IMR-90 (cell line): ENCODE measurements at regions not wholly inside any gene's neighbourhood (a gene's known extent, or its start where the extent isn't known, plus 50 kb on each side); places are given as distances from the start of the nearest gene placed in this dataset.

ENCODE experiments used
- ATAC-seq: fragments of 200-7000 bp; cut with Tn5 transposase; 2 replicates; pipeline ENCODE4 v1.9.1; 2020; ENCODE audit warnings: low read depth, mild to moderate bottlenecking, moderate library complexity
- BruUV-seq: library from RNA; stranded (reverse); fragments of 400-500 nt; replicated peaks from 2 replicates; lab custom pipeline; 2021; lab: Mats Ljungman, UMichigan
- CTCF ChIA-PET: fragments of 300-600 bp; formaldehyde crosslinking; extraction: SDS; loops from one replicate; lab custom pipeline; 2021; ENCODE audit warnings: antibody characterized with exemption; lab: Yijun Ruan, JAX
- POLR2A ChIA-PET: fragments of 300-600 bp; sonication (Branson Sonifier 250); formaldehyde crosslinking; loops from one replicate; lab custom pipeline; 2022; ENCODE audit warnings: antibody characterized with exemption; ENCODE audit not compliant: unreplicated experiment; lab: Charles Lee
- DNase-seq: peaks from one replicate; pipeline ENCODE4 v3.0.0; 2013
- H2AFZ ChIP-seq: replicated peaks from 2 replicates; pipeline ENCODE3; 2013; ENCODE audit warnings: low read length, mild to moderate bottlenecking; ENCODE audit not compliant: poor library complexity
- H2AK5ac ChIP-seq: 2 replicates; pipeline ENCODE4 v1.6.1; 2013; ENCODE audit warnings: low read depth, low read length, inconsistent platforms
- H2AK9ac ChIP-seq: replicated peaks from 2 replicates; pipeline ENCODE3; 2013; ENCODE audit warnings: mild to moderate bottlenecking, low read depth, low read length, moderate library complexity; ENCODE audit not compliant: poor library complexity
- H2BK120ac ChIP-seq: 2 replicates; pipeline ENCODE4 v1.6.1; 2013; ENCODE audit warnings: low read depth, low read length, inconsistent platforms
- H2BK15ac ChIP-seq: 3 replicates; pipeline ENCODE4 v1.6.1; 2013; ENCODE audit warnings: low read depth, low read length, inconsistent platforms
- H2BK20ac ChIP-seq: 2 replicates; pipeline ENCODE4 v1.6.1; 2013; ENCODE audit warnings: low read depth, mild to moderate bottlenecking, inconsistent platforms, low read length, moderate library complexity
- H2BK5ac ChIP-seq: 2 replicates; pipeline ENCODE4 v1.6.1; 2013; ENCODE audit warnings: mild to moderate bottlenecking, low read depth, low read length, inconsistent platforms; ENCODE audit not compliant: poor library complexity, severe bottlenecking
- H3K14ac ChIP-seq: replicated peaks from 2 replicates; pipeline ENCODE4 v1.6.1; 2013; ENCODE audit warnings: low read depth, low read length, inconsistent platforms
- H3K18ac ChIP-seq: 2 replicates; pipeline ENCODE4 v1.6.1; 2013; ENCODE audit warnings: low read depth, low read length, control low read depth
- H3K23ac ChIP-seq: 2 replicates; pipeline ENCODE4 v1.6.1; 2013; ENCODE audit warnings: low read depth, low read length, inconsistent platforms
- H3K27ac ChIP-seq: 2 replicates; pipeline ENCODE4 v1.5.1; 2013; ENCODE audit warnings: mild to moderate bottlenecking, control low read depth, low read length; ENCODE audit not compliant: insufficient read depth
- H3K27me3 ChIP-seq: 2 replicates; pipeline ENCODE4 v1.6.1; 2013; ENCODE audit warnings: low read length; ENCODE audit not compliant: control insufficient read depth, insufficient read depth
- H3K36me3 ChIP-seq: 2 replicates; pipeline ENCODE4 v1.6.1; 2013; ENCODE audit warnings: low read length, mixed read lengths; ENCODE audit not compliant: control insufficient read depth, insufficient read depth
- H3K4ac ChIP-seq: 2 replicates; pipeline ENCODE4 v1.6.1; 2013; ENCODE audit warnings: low read depth, low read length, inconsistent platforms
- H3K4me1 ChIP-seq: 2 replicates; pipeline ENCODE4 v1.6.1; 2013; ENCODE audit warnings: low read length, mixed read lengths; ENCODE audit not compliant: control insufficient read depth, insufficient read depth
- H3K4me2 ChIP-seq: 2 replicates; pipeline ENCODE4 v1.6.1; 2013; ENCODE audit warnings: low read depth, mild to moderate bottlenecking, control low read depth, low read length, moderate library complexity
- H3K4me3 ChIP-seq: 2 replicates; pipeline ENCODE4 v1.5.1; 2013; ENCODE audit warnings: low read depth, mild to moderate bottlenecking, control low read depth, low read length, moderate library complexity; ENCODE audit not compliant: insufficient read depth
- H3K56ac ChIP-seq: 2 replicates; pipeline ENCODE4 v1.6.1; 2013; ENCODE audit warnings: low read length, inconsistent platforms; ENCODE audit not compliant: insufficient read depth; ENCODE audit errors: extremely low read depth
- H3K79me1 ChIP-seq, 2 experiments: 2 replicates each; pipeline ENCODE4 v1.6.1; 2013; ENCODE audit warnings: low read length in 2 of 2, inconsistent platforms in 1 of 2, low read depth in 1 of 2
- H3K9ac ChIP-seq: 2 replicates; pipeline ENCODE4 v1.6.1; 2013; ENCODE audit warnings: low read depth, low read length, control low read depth
- H3K9me1 ChIP-seq: 2 replicates; pipeline ENCODE4 v1.6.1; 2013; ENCODE audit warnings: low read length, inconsistent platforms; ENCODE audit not compliant: insufficient read depth
- H3K9me3 ChIP-seq: 2 replicates; pipeline ENCODE4 v1.6.1; 2013; ENCODE audit warnings: low read length; ENCODE audit not compliant: control insufficient read depth, insufficient read depth
- H4K20me1 ChIP-seq: 2 replicates; pipeline ENCODE4 v1.6.1; 2013; ENCODE audit warnings: low read length, inconsistent platforms; ENCODE audit not compliant: insufficient read depth
- H4K5ac ChIP-seq: 2 replicates; pipeline ENCODE4 v1.6.1; 2013; ENCODE audit warnings: mild to moderate bottlenecking, low read depth, low read length, control low read depth
- H4K8ac ChIP-seq, 2 experiments: 2 replicates each; pipeline ENCODE4 v1.6.1; 2013; ENCODE audit warnings: low read depth in 2 of 2, low read length in 2 of 2, control low read depth in 1 of 2, inconsistent platforms in 1 of 2
- H4K91ac ChIP-seq: 2 replicates; pipeline ENCODE4 v1.6.1; 2013; ENCODE audit warnings: low read depth, low read length, inconsistent platforms; ENCODE audit not compliant: insufficient read depth
- BHLHE40 ChIP-seq: fragments of 150-350 bp; IDR thresholded peaks from 2 replicates; pipeline ENCODE4 v1.6.1; 2016; ENCODE audit warnings: mild to moderate bottlenecking, low read depth, low read length
- CEBPB ChIP-seq: IDR thresholded peaks from 2 replicates; pipeline ENCODE4 v1.6.1; 2012; ENCODE audit warnings: low read depth, low read length, improper control_type of control experiment
- CHD1 ChIP-seq: IDR thresholded peaks from 2 replicates; pipeline ENCODE4 v1.6.1; 2012; ENCODE audit warnings: low read depth, low read length, improper control_type of control experiment
- CTCF ChIP-seq: conservative IDR thresholded peaks from 2 replicates; pipeline ENCODE4 v1.5.1; 2012; ENCODE audit warnings: mild to moderate bottlenecking, low read depth, low read length, improper control_type of control experiment
- MAFK ChIP-seq: IDR thresholded peaks from 2 replicates; pipeline ENCODE4 v1.6.1; 2012; ENCODE audit warnings: low read depth, low read length, improper control_type of control experiment
- MAZ ChIP-seq: IDR thresholded peaks from 2 replicates; pipeline ENCODE4 v1.6.1; 2012; ENCODE audit warnings: low read depth, mild to moderate bottlenecking, low read length, improper control_type of control experiment, moderate library complexity, borderline replicate concordance
- MXI1 ChIP-seq: IDR thresholded peaks from 2 replicates; pipeline ENCODE4 v1.6.1; 2012; ENCODE audit warnings: low read depth, mild to moderate bottlenecking, low read length, moderate library complexity, borderline replicate concordance
- POLR2A ChIP-seq: IDR thresholded peaks from 2 replicates; pipeline ENCODE4 v1.6.1; 2012; ENCODE audit warnings: mild to moderate bottlenecking, low read depth, low read length
- RAD21 ChIP-seq: IDR thresholded peaks from 2 replicates; pipeline ENCODE4 v1.6.1; 2012; ENCODE audit warnings: low read length, improper control_type of control experiment
- RFX5 ChIP-seq: IDR thresholded peaks from 2 replicates; pipeline ENCODE4 v1.8.0; 2012; ENCODE audit warnings: low read depth, mild to moderate bottlenecking, low read length, moderate library complexity
- SMC3 ChIP-seq: fragments of 150-350 bp; IDR thresholded peaks from 2 replicates; pipeline ENCODE4 v1.6.1; 2016; ENCODE audit warnings: low read depth, mild to moderate bottlenecking, antibody characterized with exemption, low read length, moderate library complexity
- WGBS, 2 experiments: methylation state at CpG; one replicate each; pipeline versions ENCODE4 v1.1.5 to v1.1.7; 2013; ENCODE audit warnings: missing lambda C conversion rate in 2 of 2; ENCODE audit not compliant: insufficient read length in 1 of 2; ENCODE audit errors: extremely low coverage in 2 of 2; 5-methylcytosine and 5-hydroxymethylcytosine counted together
- dilution Hi-C: fragments of 300-500 bp; cut with HindIII; formaldehyde crosslinking; loops from one replicate; pipeline ENCODE4 v1.14.3; 2018; ENCODE audit warnings: low sequenced_read_pairs; ENCODE audit not compliant: unreplicated experiment
- in situ Hi-C: fragments of 300-500 bp; cut with MboI; formaldehyde crosslinking; loops from 3 replicates; pipeline ENCODE4 v1.14.3; 2019; ENCODE audit warnings: low sequenced_read_pairs, inconsistent platforms, mixed read lengths
- intact Hi-C: fragments of 100-400 bp; cut with micrococcal nuclease; formaldehyde crosslinking; loops from 2 replicates; pipeline ENCODE4 v1.10.0; 2022
- TF ChIP-seq, protein P1 (sequence below): fragments of 150-350 bp; IDR thresholded peaks from 2 replicates; pipeline ENCODE4 v1.6.1; 2016; ENCODE audit warnings: low read depth, mild to moderate bottlenecking, low read length, moderate library complexity, borderline replicate concordance

GRCh38 chr5:30405821-30406220 is 787.7 kb upstream of the CDH6 start:
- Histone ChIP-seq H2BK120ac (no peak overlapping the region), H3K27me3 (no peaks in the 10 kb centered on the region), H2AK9ac (no peak overlapping the region), H3K79me1 (no peaks in the 10 kb centered on the region), H3K9me3 (no peaks in the 10 kb centered on the region), H3K18ac (no peak overlapping the region), H2BK15ac (no peak overlapping the region), H3K4me2 (no peak overlapping the region), H4K91ac (no peak overlapping the region), H3K9ac (no peak overlapping the region), H3K36me3 (no peaks in the 10 kb centered on the region), H2AFZ (no peak overlapping the region), H4K5ac (no peak overlapping the region), H2BK20ac (no peak overlapping the region), H2BK5ac (no peak overlapping the region), H3K56ac (no peak overlapping the region), H3K14ac (no peak overlapping the region), H3K23ac (no peak overlapping the region), H3K4me1 (no peaks in the 10 kb centered on the region), H4K20me1 (no peaks in the 10 kb centered on the region), H2AK5ac (no peak overlapping the region), H3K9me1 (no peaks in the 10 kb centered on the region), H4K8ac (no peak overlapping the region), H3K27ac (no peak overlapping the region), H3K4me3 (no peak overlapping the region), H3K4ac (no peak overlapping the region)
- ChIA-PET CTCF (no interaction called here), POLR2A (no interaction called here)
- WGBS, 2 experiments = 20% methylated on average over 2 of the region's 2 CpGs; no CpG with 5 or more reads in 1 of the 2 experiments
- in situ Hi-C loops (loop anchor here (10.0 to 25.0 kb wide), 2 partner anchors 839 to 1081 kb away; no protein-coding TSS in a partner anchor), intact Hi-C loops (loop anchor here (10.0 kb wide), 1 partner anchor 789 kb away; the partner anchor contains the start of gene CDH6), dilution Hi-C loops (no loop called here)
- TF ChIP-seq MXI1 (no peak), POLR2A (no peak), MAZ (no peak), RAD21 (no peak), MAFK (no peak), BHLHE40 (no peak), SMC3 (no peak), CHD1 (no peak), RFX5 (no peak), CTCF (no peak), CEBPB (no peak)
- TF ChIP-seq, protein P1, sequence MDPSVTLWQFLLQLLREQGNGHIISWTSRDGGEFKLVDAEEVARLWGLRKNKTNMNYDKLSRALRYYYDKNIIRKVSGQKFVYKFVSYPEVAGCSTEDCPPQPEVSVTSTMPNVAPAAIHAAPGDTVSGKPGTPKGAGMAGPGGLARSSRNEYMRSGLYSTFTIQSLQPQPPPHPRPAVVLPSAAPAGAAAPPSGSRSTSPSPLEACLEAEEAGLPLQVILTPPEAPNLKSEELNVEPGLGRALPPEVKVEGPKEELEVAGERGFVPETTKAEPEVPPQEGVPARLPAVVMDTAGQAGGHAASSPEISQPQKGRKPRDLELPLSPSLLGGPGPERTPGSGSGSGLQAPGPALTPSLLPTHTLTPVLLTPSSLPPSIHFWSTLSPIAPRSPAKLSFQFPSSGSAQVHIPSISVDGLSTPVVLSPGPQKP = no peak
- no peak for ATAC-seq
- BruUV-seq = no TSS peak
- DNase-seq = peak; percentile 30
